ENCODE measurements at regions not wholly inside any gene's neighbourhood (a gene's known extent, or its start where the extent isn't known, plus 50 kb on each side); places are given as distances from the start of the nearest gene placed in this dataset.

GRCh38 chr5:98639274-98639673 is 134.2 kb upstream of the RGMB start:
- Histone ChIP-seq H3K4me3 (ENCODE audit: control insufficient read depth in 1 of 7, extremely low read depth in 1 of 7, insufficient read depth in 4 of 7, low read depth in 2 of 7, low read length in 6 of 7) (no peak overlapping the region), H3K4me1 (ENCODE audit: control extremely low read depth in 1 of 4, control insufficient read depth in 4 of 4, insufficient read depth in 4 of 4, low read length in 3 of 4) (no peaks in the 10 kb centered on the region), H3K9me3 (ENCODE audit: control extremely low read depth in 1 of 5, control insufficient read depth in 4 of 5, insufficient read depth in 2 of 5, low read depth in 1 of 5, low read length in 4 of 5) (no peaks in the 10 kb centered on the region), H3K27me3 (replicated peaks in 2 of 5; ENCODE audit: control insufficient read depth in 4 of 5, insufficient read depth in 5 of 5, low read length in 4 of 5) (no peaks in the 10 kb centered on the region), H3K36me3 (ENCODE audit: control insufficient read depth in 4 of 4, insufficient read depth in 4 of 4, low read length in 3 of 4) (no peaks in the 10 kb centered on the region), H3K27ac (ENCODE audit: insufficient read depth in 1 of 2, low read depth in 1 of 2, low read length in 2 of 2, poor library complexity in 1 of 2, severe bottlenecking in 2 of 2) (no peak overlapping the region)
- ChIA-PET CTCF (no interaction called here), POLR2A (no interaction called here)
- no peak for DNase-seq
- WGBS (ENCODE audit: insufficient coverage): 95% methylated on average over 2 of the region's 2 CpGs

GRCh38 chr5:98641671-98642070 is 131.8 kb upstream of the RGMB start:
- Histone ChIP-seq H3K27me3 (replicated peaks in 2 of 5; ENCODE audit: control insufficient read depth in 4 of 5, insufficient read depth in 5 of 5, low read length in 4 of 5) (no peaks in the 10 kb centered on the region), H3K4me1 (ENCODE audit: control extremely low read depth in 1 of 4, control insufficient read depth in 4 of 4, insufficient read depth in 4 of 4, low read length in 3 of 4) (no peaks in the 10 kb centered on the region), H3K36me3 (ENCODE audit: control insufficient read depth in 4 of 4, insufficient read depth in 4 of 4, low read length in 3 of 4) (no peaks in the 10 kb centered on the region), H3K27ac (ENCODE audit: insufficient read depth in 1 of 2, low read depth in 1 of 2, low read length in 2 of 2, poor library complexity in 1 of 2, severe bottlenecking in 2 of 2) (no peak overlapping the region), H3K4me3 (ENCODE audit: control insufficient read depth in 1 of 7, extremely low read depth in 1 of 7, insufficient read depth in 4 of 7, low read depth in 2 of 7, low read length in 6 of 7) (no peak overlapping the region), H3K9me3 (ENCODE audit: control extremely low read depth in 1 of 5, control insufficient read depth in 4 of 5, insufficient read depth in 2 of 5, low read depth in 1 of 5, low read length in 4 of 5) (no peaks in the 10 kb centered on the region)
- no peak for DNase-seq
- CTCF ChIA-PET: no interaction called here
- WGBS (ENCODE audit: insufficient coverage): 90% methylated on average over 1 of the region's 1 CpG
- POLR2A ChIA-PET: no interaction called here

- no peaks in the 10 kb centered on the region for H3K4me1 ChIP-seq (ENCODE audit: control extremely low read depth in 1 of 4, control insufficient read depth in 4 of 4, insufficient read depth in 4 of 4, low read length in 3 of 4)
- WGBS (ENCODE audit: insufficient coverage): 100% methylated on average over 1 of the region's 1 CpG
- H3K9me3 ChIP-seq (ENCODE audit: control extremely low read depth in 1 of 5, control insufficient read depth in 4 of 5, insufficient read depth in 2 of 5, low read depth in 1 of 5, low read length in 4 of 5): no peaks in the 10 kb centered on the region
- ChIA-PET POLR2A (no interaction called here), CTCF (no interaction called here)
- no peaks in the 10 kb centered on the region for H3K27me3 ChIP-seq (replicated peaks in 2 of 5; ENCODE audit: control insufficient read depth in 4 of 5, insufficient read depth in 5 of 5, low read length in 4 of 5)
- no peak for DNase-seq
- H3K4me3 ChIP-seq (ENCODE audit: control insufficient read depth in 1 of 7, extremely low read depth in 1 of 7, insufficient read depth in 4 of 7, low read depth in 2 of 7, low read length in 6 of 7): no peak overlapping the region
- H3K27ac ChIP-seq (ENCODE audit: insufficient read depth in 1 of 2, low read depth in 1 of 2, low read length in 2 of 2, poor library complexity in 1 of 2, severe bottlenecking in 2 of 2): no peak overlapping the region
- no peaks in the 10 kb centered on the region for H3K36me3 ChIP-seq (ENCODE audit: control insufficient read depth in 4 of 4, insufficient read depth in 4 of 4, low read length in 3 of 4)
These were observed 129.9 kb upstream of the RGMB start for GRCh38 chr5:98643569-98643968.

- Histone ChIP-seq H3K27me3 (replicated peaks in 2 of 5; ENCODE audit: control insufficient read depth in 4 of 5, insufficient read depth in 5 of 5, low read length in 4 of 5) (no peaks in the 10 kb centered on the region), H3K27ac (ENCODE audit: insufficient read depth in 1 of 2, low read depth in 1 of 2, low read length in 2 of 2, poor library complexity in 1 of 2, severe bottlenecking in 2 of 2) (no peak overlapping the region), H3K4me3 (ENCODE audit: control insufficient read depth in 1 of 7, extremely low read depth in 1 of 7, insufficient read depth in 4 of 7, low read depth in 2 of 7, low read length in 6 of 7) (no peak overlapping the region), H3K4me1 (ENCODE audit: control extremely low read depth in 1 of 4, control insufficient read depth in 4 of 4, insufficient read depth in 4 of 4, low read length in 3 of 4) (no peaks in the 10 kb centered on the region), H3K36me3 (ENCODE audit: control insufficient read depth in 4 of 4, insufficient read depth in 4 of 4, low read length in 3 of 4) (no peaks in the 10 kb centered on the region), H3K9me3 (ENCODE audit: control extremely low read depth in 1 of 5, control insufficient read depth in 4 of 5, insufficient read depth in 2 of 5, low read depth in 1 of 5, low read length in 4 of 5) (no peaks in the 10 kb centered on the region)
- DNase-seq: no peak
- CTCF ChIA-PET: no interaction called here
- 100% methylated on average over 1 of the region's 3 CpGs for WGBS (ENCODE audit: insufficient coverage)
- POLR2A ChIA-PET: no interaction called here
These were observed 121.7 kb upstream of the RGMB start for GRCh38 chr5:98651715-98652114.

GRCh38 chr5:98656125-98656795 is 117.2 kb upstream of the RGMB start:
- Histone ChIP-seq H3K4me1 (ENCODE audit: control extremely low read depth in 1 of 4, control insufficient read depth in 4 of 4, insufficient read depth in 4 of 4, low read length in 3 of 4) (no peaks in the 10 kb centered on the region), H3K9me3 (ENCODE audit: control extremely low read depth in 1 of 5, control insufficient read depth in 4 of 5, insufficient read depth in 2 of 5, low read depth in 1 of 5, low read length in 4 of 5) (no peaks in the 10 kb centered on the region), H3K27me3 (replicated peaks in 2 of 5; ENCODE audit: control insufficient read depth in 4 of 5, insufficient read depth in 5 of 5, low read length in 4 of 5) (no peaks in the 10 kb centered on the region), H3K27ac (ENCODE audit: insufficient read depth in 1 of 2, low read depth in 1 of 2, low read length in 2 of 2, poor library complexity in 1 of 2, severe bottlenecking in 2 of 2) (no peak overlapping the region), H3K4me3 (ENCODE audit: control insufficient read depth in 1 of 7, extremely low read depth in 1 of 7, insufficient read depth in 4 of 7, low read depth in 2 of 7, low read length in 6 of 7) (no peak overlapping the region), H3K36me3 (ENCODE audit: control insufficient read depth in 4 of 4, insufficient read depth in 4 of 4, low read length in 3 of 4) (no peaks in the 10 kb centered on the region)
- no peak for DNase-seq
- POLR2A ChIA-PET: no interaction called here
- WGBS (ENCODE audit: insufficient coverage): 79% methylated on average over 3 of the region's 3 CpGs
- CTCF ChIA-PET: no interaction called here

- Histone ChIP-seq H3K9me3 (ENCODE audit: control extremely low read depth in 1 of 5, control insufficient read depth in 4 of 5, insufficient read depth in 2 of 5, low read depth in 1 of 5, low read length in 4 of 5) (no peaks in the 10 kb centered on the region), H3K36me3 (ENCODE audit: control insufficient read depth in 4 of 4, insufficient read depth in 4 of 4, low read length in 3 of 4) (no peaks in the 10 kb centered on the region), H3K4me1 (ENCODE audit: control extremely low read depth in 1 of 4, control insufficient read depth in 4 of 4, insufficient read depth in 4 of 4, low read length in 3 of 4) (no peaks in the 10 kb centered on the region), H3K4me3 (ENCODE audit: control insufficient read depth in 1 of 7, extremely low read depth in 1 of 7, insufficient read depth in 4 of 7, low read depth in 2 of 7, low read length in 6 of 7) (no peak overlapping the region), H3K27me3 (replicated peaks in 2 of 5; ENCODE audit: control insufficient read depth in 4 of 5, insufficient read depth in 5 of 5, low read length in 4 of 5) (no peaks in the 10 kb centered on the region), H3K27ac (ENCODE audit: insufficient read depth in 1 of 2, low read depth in 1 of 2, low read length in 2 of 2, poor library complexity in 1 of 2, severe bottlenecking in 2 of 2) (no peak overlapping the region)
- no CpG with 5 or more reads among the region's 1 CpG for WGBS (ENCODE audit: insufficient coverage)
- DNase-seq: no peak
- ChIA-PET POLR2A (no interaction called here), CTCF (no interaction called here)
These were observed 116.7 kb upstream of the RGMB start for GRCh38 chr5:98656796-98657195.

- ChIA-PET CTCF (no interaction called here), POLR2A (no interaction called here)
These were observed 115.9 kb upstream of the RGMB start for GRCh38 chr5:98657559-98657958.

More at GRCh38 chr5:98657559-98657958, 115.9 kb upstream of the RGMB start:
- H3K4me3 ChIP-seq (ENCODE audit: control insufficient read depth in 1 of 7, extremely low read depth in 1 of 7, insufficient read depth in 4 of 7, low read depth in 2 of 7, low read length in 6 of 7): no peak overlapping the region
- WGBS (ENCODE audit: insufficient coverage): 94% methylated on average over 2 of the region's 4 CpGs
- H3K9me3 ChIP-seq (ENCODE audit: control extremely low read depth in 1 of 5, control insufficient read depth in 4 of 5, insufficient read depth in 2 of 5, low read depth in 1 of 5, low read length in 4 of 5): no peaks in the 10 kb centered on the region
- H3K4me1 ChIP-seq (ENCODE audit: control extremely low read depth in 1 of 4, control insufficient read depth in 4 of 4, insufficient read depth in 4 of 4, low read length in 3 of 4): no peaks in the 10 kb centered on the region
- H3K27ac ChIP-seq (ENCODE audit: insufficient read depth in 1 of 2, low read depth in 1 of 2, low read length in 2 of 2, poor library complexity in 1 of 2, severe bottlenecking in 2 of 2): no peak overlapping the region
- DNase-seq: no peak
- H3K36me3 ChIP-seq (ENCODE audit: control insufficient read depth in 4 of 4, insufficient read depth in 4 of 4, low read length in 3 of 4): no peaks in the 10 kb centered on the region
- H3K27me3 ChIP-seq (replicated peaks in 2 of 5; ENCODE audit: control insufficient read depth in 4 of 5, insufficient read depth in 5 of 5, low read length in 4 of 5): no peaks in the 10 kb centered on the region

Measured in common myeloid progenitor, CD34-positive (primary cell).